ENCODE measurements at regions not wholly inside any gene's neighbourhood (a gene's known extent, or its start where the extent isn't known, plus 50 kb on each side); places are given as distances from the start of the nearest gene placed in this dataset.

DNA sequence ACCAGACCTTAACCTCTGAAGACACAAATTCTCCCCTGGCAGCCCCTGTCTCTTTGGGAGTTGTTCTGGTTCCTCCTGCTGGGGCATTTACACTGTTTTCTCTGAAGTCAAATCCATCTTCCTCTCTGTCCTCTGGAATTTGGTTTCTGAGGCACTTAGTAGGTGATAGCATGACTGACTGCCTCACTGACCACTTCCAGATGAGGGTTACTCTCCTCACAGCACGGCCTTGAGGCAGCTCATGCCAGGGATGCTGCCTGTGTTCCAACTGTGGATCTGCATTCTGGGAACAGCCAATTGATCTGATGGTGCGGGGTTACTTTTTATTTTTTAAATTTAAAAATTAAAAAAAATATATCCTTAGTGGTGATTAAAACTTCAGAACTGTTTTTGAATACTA lies 140.9 kb upstream of the ROPN1 start:
- Histone ChIP-seq H3K4me2 (replicated peaks; ENCODE audit: extremely low read depth, low read length, poor library complexity, severe bottlenecking) (no peak overlapping the region), H3K4me3 (replicated peaks in 1 of 3; ENCODE audit: low read depth in 2 of 3, low read length in 3 of 3) (no peak overlapping the region), H4K20me1 (ENCODE audit: insufficient read depth, low read length) (no peaks in the 10 kb centered on the region), H3K4me1 (ENCODE audit: control insufficient read depth in 1 of 2, insufficient read depth in 2 of 2, low read length in 2 of 2) (peaks cover 0 to 4% of the 10 kb centered on the region in 2 donors), H3K27me3 (ENCODE audit: control insufficient read depth in 2 of 2, insufficient read depth in 2 of 2, low read length in 2 of 2) (no peaks in the 10 kb centered on the region), H2AFZ (ENCODE audit: insufficient read depth, low read depth, low read length, poor library complexity, severe bottlenecking) (no peak overlapping the region), H3K79me2 (ENCODE audit: insufficient read depth, low read length) (no peaks in the 10 kb centered on the region), H3K9me3 (replicated peaks in 1 of 2; ENCODE audit: control insufficient read depth in 1 of 2, insufficient read depth in 1 of 2, low read length in 2 of 2) (no peaks in the 10 kb centered on the region), H3K27ac (ENCODE audit: low read depth in 1 of 2, low read length in 2 of 2) (no peak overlapping the region), H3K9ac (ENCODE audit: insufficient read depth, low read length, poor library complexity, severe bottlenecking) (no peak overlapping the region), H3K36me3 (replicated peaks in 1 of 2; ENCODE audit: control insufficient read depth in 1 of 2, insufficient read depth in 2 of 2, low read length in 2 of 2) (no peaks in the 10 kb centered on the region)
- no peak for DNase-seq
- no peaks in the 10 kb centered on the region for H3K36me3 Mint-ChIP-seq
- no CpG with 5 or more reads among the region's 2 CpGs for WGBS (ENCODE audit: insufficient coverage)
- TF ChIP-seq CTCF (IDR thresholded peaks at IDR 0.05): no peak
- intact Hi-C loops (cut with micrococcal nuclease): no loop called here
- peaks cover 0 to 7% (median 5%) of the 10 kb centered on the region in 3 donors for H3K27me3 Mint-ChIP-seq (ENCODE audit: low read depth in 3 of 3)
- H3K4me3 Mint-ChIP-seq: no peak overlapping the region
- H3K9me3 Mint-ChIP-seq: peaks cover 0 to 8% (median 0%) of the 10 kb centered on the region in 7 donors
- peaks cover 9% of the 10 kb centered on the region for H3K4me1 Mint-ChIP-seq
- no peak overlapping the region for H3K27ac Mint-ChIP-seq

DNA sequence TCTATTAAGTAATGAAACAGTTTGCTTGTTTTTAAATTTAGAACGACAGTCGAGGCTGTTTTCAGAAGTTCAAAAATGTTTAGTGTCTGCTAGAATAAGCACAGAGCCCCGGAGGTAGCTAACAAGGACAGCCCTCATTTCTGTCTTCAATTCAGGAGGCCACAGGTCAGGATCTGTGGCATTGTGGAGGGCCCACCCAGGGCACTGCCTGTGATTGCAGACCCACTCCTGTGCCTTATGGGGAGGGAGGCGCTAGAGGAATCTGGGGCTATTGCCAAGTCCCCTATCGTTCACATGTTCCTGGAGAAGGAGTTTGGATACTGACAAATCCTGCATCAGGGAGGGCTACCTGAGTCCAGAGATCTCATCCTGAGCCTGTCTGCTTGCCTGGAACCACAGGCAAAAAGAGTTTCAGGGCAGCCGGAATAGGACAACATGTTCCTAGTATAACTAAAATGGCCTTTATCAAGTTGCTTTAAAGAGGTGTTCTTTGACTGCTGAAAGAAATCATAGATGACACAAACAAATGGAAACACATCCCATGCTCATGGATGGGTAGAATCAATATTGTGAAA lies 141.5 kb upstream of the ROPN1 start:
- peaks cover 0 to 8% (median 0%) of the 10 kb centered on the region in 7 donors for H3K9me3 Mint-ChIP-seq
- no peaks in the 10 kb centered on the region for H3K36me3 ChIP-seq (replicated peaks in 1 of 2; ENCODE audit: control insufficient read depth in 1 of 2, insufficient read depth in 2 of 2, low read length in 2 of 2)
- H3K79me2 ChIP-seq (ENCODE audit: insufficient read depth, low read length): no peaks in the 10 kb centered on the region
- no peak overlapping the region for H2AFZ ChIP-seq (ENCODE audit: insufficient read depth, low read depth, low read length, poor library complexity, severe bottlenecking)
- intact Hi-C loops (cut with micrococcal nuclease): no loop called here
- no peak overlapping the region for H3K4me2 ChIP-seq (replicated peaks; ENCODE audit: extremely low read depth, low read length, poor library complexity, severe bottlenecking)
- no peaks in the 10 kb centered on the region for H3K27me3 ChIP-seq (ENCODE audit: control insufficient read depth in 2 of 2, insufficient read depth in 2 of 2, low read length in 2 of 2)
- no peak overlapping the region for H3K4me3 ChIP-seq (replicated peaks in 1 of 3; ENCODE audit: low read depth in 2 of 3, low read length in 3 of 3)
- no peaks in the 10 kb centered on the region for H3K9me3 ChIP-seq (replicated peaks in 1 of 2; ENCODE audit: control insufficient read depth in 1 of 2, insufficient read depth in 1 of 2, low read length in 2 of 2)
- TF ChIP-seq CTCF (IDR thresholded peaks at IDR 0.05): no peak
- H3K27me3 Mint-ChIP-seq (ENCODE audit: low read depth in 3 of 3): peaks cover 0 to 7% (median 5%) of the 10 kb centered on the region in 3 donors
- no peaks in the 10 kb centered on the region for H4K20me1 ChIP-seq (ENCODE audit: insufficient read depth, low read length)
- WGBS (ENCODE audit: insufficient coverage): 94% methylated on average over 4 of the region's 6 CpGs
- no peak overlapping the region for H3K27ac ChIP-seq (ENCODE audit: low read depth in 1 of 2, low read length in 2 of 2)
- no peaks in the 10 kb centered on the region for H3K36me3 Mint-ChIP-seq
- no peak overlapping the region for H3K4me3 Mint-ChIP-seq
- no peak for DNase-seq
- H3K4me1 ChIP-seq (ENCODE audit: control insufficient read depth in 1 of 2, insufficient read depth in 2 of 2, low read length in 2 of 2): peaks cover 0 to 4% of the 10 kb centered on the region in 2 donors
- H3K27ac Mint-ChIP-seq: peak overlapping the region in 1 of 7 donors; percentile 1
- no peak overlapping the region for H3K9ac ChIP-seq (ENCODE audit: insufficient read depth, low read length, poor library complexity, severe bottlenecking)
- peaks cover 9% of the 10 kb centered on the region for H3K4me1 Mint-ChIP-seq

Data from CD14-positive monocyte (primary cell).